ENCODE measurements at regions not wholly inside any gene's neighbourhood (a gene's known extent, or its start where the extent isn't known, plus 50 kb on each side); places are given as distances from the start of the nearest gene placed in this dataset.

DNA sequence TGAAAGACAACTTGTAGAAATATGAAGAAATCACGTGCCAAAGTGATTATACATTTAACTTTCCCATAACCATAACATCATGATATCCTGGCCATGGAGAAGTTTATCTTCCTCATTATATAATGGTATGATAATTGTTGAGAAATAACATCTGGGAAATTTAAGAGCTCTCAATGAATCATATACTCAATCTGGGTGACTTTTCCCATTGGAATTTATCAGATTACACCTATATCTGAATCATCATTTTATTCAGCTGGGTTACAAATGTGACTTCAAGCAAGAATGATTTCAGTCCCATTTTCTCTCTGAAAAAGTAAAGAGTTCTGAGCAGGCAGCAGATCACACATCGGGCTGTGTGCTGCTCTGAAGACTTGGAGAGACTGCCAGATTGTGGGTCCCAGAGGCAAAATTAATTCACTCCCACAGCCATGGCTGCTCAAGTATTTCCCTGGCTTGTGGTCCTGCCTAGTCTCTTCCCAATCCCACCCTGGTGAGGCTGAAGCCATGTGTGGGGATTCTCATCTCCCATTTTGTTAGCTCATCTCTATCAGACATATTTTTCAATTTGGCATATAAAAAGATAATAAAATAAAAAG lies 278.0 kb downstream of the MRPL39 start:
- TF ChIP-seq CTCF (IDR thresholded peaks at IDR 0.05; ENCODE audit: borderline replicate concordance, extremely low read depth, low read length, poor library complexity, severe bottlenecking) (no peak), EZH2 (IDR thresholded peaks at IDR 0.05; ENCODE audit: borderline replicate concordance, low read depth, low read length, severe bottlenecking) (no peak)

Data from DND-41 (cell line).